Fibroblast of lung (primary cell): ENCODE measurements at regions not wholly inside any gene's neighbourhood (a gene's known extent, or its start where the extent isn't known, plus 50 kb on each side); places are given as distances from the start of the nearest gene placed in this dataset.

Source experiments
- DNase-seq, 2 donors: peaks; one replicate each; pipeline versions ENCODE4 v3.0.0 to v3.0.0-alpha.2; 2010; ENCODE audit warnings: low read depth in 2 of 2
- H2AFZ ChIP-seq: 2 replicates; pipeline ENCODE4 v1.5.1; 2012; ENCODE audit warnings: low read length, control low read depth, inconsistent platforms
- H3K27ac ChIP-seq: 2 replicates; pipeline ENCODE4 v1.5.1; 2011; ENCODE audit warnings: low read length, control low read depth; ENCODE audit not compliant: insufficient read depth
- H3K27me3 ChIP-seq: 2 replicates; pipeline ENCODE4 v1.5.1; 2011; ENCODE audit warnings: mild to moderate bottlenecking, low read length; ENCODE audit not compliant: control insufficient read depth, insufficient read depth
- H3K36me3 ChIP-seq: 2 replicates; pipeline ENCODE4 v1.5.1; 2011; ENCODE audit warnings: low read length; ENCODE audit not compliant: control insufficient read depth, insufficient read depth
- H3K4me1 ChIP-seq: 2 replicates; pipeline ENCODE4 v1.5.1; 2011; ENCODE audit warnings: low read length; ENCODE audit not compliant: control insufficient read depth, insufficient read depth; ENCODE audit errors: extremely low read depth
- H3K4me2 ChIP-seq: 2 replicates; pipeline ENCODE4 v1.5.1; 2011; ENCODE audit warnings: low read length, control low read depth; ENCODE audit not compliant: insufficient read depth; ENCODE audit errors: extremely low read depth
- H3K4me3 ChIP-seq, 4 experiments: fragments of 200-600 bp in 1 of 4; sonication (generic) in 1 of 4; replicated peaks in 1 of 4; 2 replicates each; pipeline ENCODE4 v1.5.1; 2011 to 2016; ENCODE audit warnings: low read length in 4 of 4, low read depth in 3 of 4, mild to moderate bottlenecking in 3 of 4, control low read depth in 2 of 4, inconsistent platforms in 1 of 4, mixed read lengths in 1 of 4; ENCODE audit not compliant: insufficient read depth in 1 of 4; ENCODE audit errors: control extremely low read depth in 1 of 4
- H3K79me2 ChIP-seq: 2 replicates; pipeline ENCODE4 v1.5.1; 2012; ENCODE audit warnings: mild to moderate bottlenecking, low read length, inconsistent platforms; ENCODE audit not compliant: control insufficient read depth, insufficient read depth
- H3K9ac ChIP-seq: 2 replicates; pipeline ENCODE4 v1.5.1; 2011; ENCODE audit warnings: mild to moderate bottlenecking, low read length, control low read depth; ENCODE audit not compliant: insufficient read depth
- H3K9me3 ChIP-seq: 2 replicates; pipeline ENCODE4 v1.5.1; 2012; ENCODE audit warnings: low read depth, low read length; ENCODE audit not compliant: control insufficient read depth, insufficient read depth
- H4K20me1 ChIP-seq: 2 replicates; pipeline ENCODE4 v1.5.1; 2011; ENCODE audit warnings: low read length; ENCODE audit not compliant: control insufficient read depth, insufficient read depth; ENCODE audit errors: extremely low read depth
- EZH2 ChIP-seq: IDR thresholded peaks from 2 replicates; pipeline ENCODE4 v1.5.1; 2012; ENCODE audit warnings: low read length, control low read depth, mild to moderate bottlenecking; ENCODE audit errors: missing control alignments
- TF ChIP-seq, protein P1 (sequence below), 2 donors: IDR thresholded peaks in 1 of 2; conservative IDR thresholded peaks in 1 of 2; 1 replicate in 1 of 2; 2 replicates in 1 of 2; pipeline ENCODE4 v1.5.1; 2011 to 2012; ENCODE audit warnings: low read length in 2 of 2, control low read depth in 1 of 2, inconsistent platforms in 1 of 2, low read depth in 1 of 2, mild to moderate bottlenecking in 1 of 2

DNA sequence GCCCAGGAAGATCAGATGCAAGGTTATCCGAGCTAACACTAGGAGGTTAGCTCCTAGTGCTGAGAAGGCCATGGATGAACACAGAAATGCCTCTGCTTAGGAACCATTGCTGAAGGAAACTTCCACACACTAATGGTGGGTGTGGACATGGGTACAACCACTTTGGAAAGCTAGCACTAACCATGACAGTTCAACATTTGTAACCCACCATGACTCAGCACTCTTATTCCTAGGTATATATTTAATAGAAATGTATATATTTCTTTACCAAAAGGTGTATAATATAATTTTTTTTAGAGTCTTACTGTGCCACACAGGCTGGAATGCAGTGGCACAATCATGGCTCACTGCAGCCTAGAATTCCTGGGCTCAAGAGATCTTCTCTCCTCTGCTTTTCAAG, 85.3 kb upstream of the BTBD3 start:
- Histone ChIP-seq H3K36me3 (no peaks in the 10 kb centered on the region), H3K27ac (no peak overlapping the region), H3K27me3 (no peaks in the 10 kb centered on the region), H3K4me1 (no peaks in the 10 kb centered on the region), H3K79me2 (no peaks in the 10 kb centered on the region), H3K9ac (no peak overlapping the region), H4K20me1 (no peaks in the 10 kb centered on the region), H2AFZ (no peak overlapping the region), H3K4me2 (no peak overlapping the region), H3K4me3 (no peak overlapping the region), H3K9me3 (no peaks in the 10 kb centered on the region)
- DNase-seq: no peak
- TF ChIP-seq EZH2: no peak
- TF ChIP-seq, protein P1, sequence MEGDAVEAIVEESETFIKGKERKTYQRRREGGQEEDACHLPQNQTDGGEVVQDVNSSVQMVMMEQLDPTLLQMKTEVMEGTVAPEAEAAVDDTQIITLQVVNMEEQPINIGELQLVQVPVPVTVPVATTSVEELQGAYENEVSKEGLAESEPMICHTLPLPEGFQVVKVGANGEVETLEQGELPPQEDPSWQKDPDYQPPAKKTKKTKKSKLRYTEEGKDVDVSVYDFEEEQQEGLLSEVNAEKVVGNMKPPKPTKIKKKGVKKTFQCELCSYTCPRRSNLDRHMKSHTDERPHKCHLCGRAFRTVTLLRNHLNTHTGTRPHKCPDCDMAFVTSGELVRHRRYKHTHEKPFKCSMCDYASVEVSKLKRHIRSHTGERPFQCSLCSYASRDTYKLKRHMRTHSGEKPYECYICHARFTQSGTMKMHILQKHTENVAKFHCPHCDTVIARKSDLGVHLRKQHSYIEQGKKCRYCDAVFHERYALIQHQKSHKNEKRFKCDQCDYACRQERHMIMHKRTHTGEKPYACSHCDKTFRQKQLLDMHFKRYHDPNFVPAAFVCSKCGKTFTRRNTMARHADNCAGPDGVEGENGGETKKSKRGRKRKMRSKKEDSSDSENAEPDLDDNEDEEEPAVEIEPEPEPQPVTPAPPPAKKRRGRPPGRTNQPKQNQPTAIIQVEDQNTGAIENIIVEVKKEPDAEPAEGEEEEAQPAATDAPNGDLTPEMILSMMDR (conservative IDR thresholded peaks at IDR 0.05 in 1 of 2, IDR thresholded peaks at IDR 0.05 in 1 of 2; ENCODE audit: low read depth in 1 of 2, low read length in 2 of 2): no peak

DNA sequence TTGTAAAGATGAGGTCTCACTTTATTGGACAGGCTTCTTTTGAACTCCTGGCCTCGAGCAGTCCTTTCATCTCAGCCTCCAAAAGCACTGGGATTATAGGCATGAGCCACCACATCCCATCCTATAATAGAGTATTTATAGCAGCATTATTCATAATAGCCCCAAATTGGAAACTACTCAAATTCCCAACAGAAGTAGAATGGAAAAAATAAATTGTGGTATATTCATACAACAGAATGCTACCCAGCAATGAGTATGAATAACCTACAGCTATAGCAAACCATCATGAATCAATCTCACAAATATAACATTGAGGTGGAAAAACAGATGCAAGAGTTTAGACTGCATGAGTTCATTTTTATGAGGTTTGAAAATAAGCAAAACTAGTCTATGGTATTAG, 84.8 kb upstream of the BTBD3 start:
- H3K79me2 ChIP-seq: no peaks in the 10 kb centered on the region
- no peaks in the 10 kb centered on the region for H3K27me3 ChIP-seq
- no peak overlapping the region for H3K27ac ChIP-seq
- H3K4me2 ChIP-seq: no peak overlapping the region
- H3K4me3 ChIP-seq: no peak overlapping the region
- no peaks in the 10 kb centered on the region for H3K4me1 ChIP-seq
- H3K9me3 ChIP-seq: no peaks in the 10 kb centered on the region
- H3K9ac ChIP-seq: no peak overlapping the region
- H2AFZ ChIP-seq: no peak overlapping the region
- DNase-seq: no peak
- TF ChIP-seq EZH2: no peak
- TF ChIP-seq, protein P1 (conservative IDR thresholded peaks at IDR 0.05 in 1 of 2, IDR thresholded peaks at IDR 0.05 in 1 of 2; ENCODE audit: low read depth in 1 of 2, low read length in 2 of 2): no peak
- H4K20me1 ChIP-seq: no peaks in the 10 kb centered on the region
- no peaks in the 10 kb centered on the region for H3K36me3 ChIP-seq

DNA sequence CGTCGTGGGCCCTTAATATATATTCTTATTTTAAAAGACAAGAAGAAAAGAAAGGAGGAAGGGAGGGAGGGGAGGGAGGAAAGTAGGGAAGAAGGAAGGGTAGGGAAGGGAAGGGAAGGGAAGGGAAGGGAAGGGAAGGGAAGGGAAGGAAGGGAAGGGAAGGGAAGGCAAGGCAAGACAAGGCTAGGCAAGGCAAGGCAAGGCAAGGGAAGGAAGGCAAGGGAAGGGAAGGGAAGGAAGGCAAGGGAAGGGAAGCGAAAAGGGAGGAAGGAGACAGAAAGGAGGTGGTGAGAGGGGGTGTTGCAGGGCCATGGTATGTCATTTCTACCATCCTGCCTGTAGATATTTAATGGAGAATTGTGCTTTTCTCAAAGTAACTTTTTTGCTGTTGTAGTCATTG, 83.9 kb upstream of the BTBD3 start:
- no peaks in the 10 kb centered on the region for H3K4me1 ChIP-seq
- TF ChIP-seq, protein P1 (conservative IDR thresholded peaks at IDR 0.05 in 1 of 2, IDR thresholded peaks at IDR 0.05 in 1 of 2; ENCODE audit: low read depth in 1 of 2, low read length in 2 of 2): no peak
- no peak for TF ChIP-seq EZH2
- H4K20me1 ChIP-seq: no peaks in the 10 kb centered on the region
- H3K9me3 ChIP-seq: no peaks in the 10 kb centered on the region
- DNase-seq: no peak
- H3K4me3 ChIP-seq: no peak overlapping the region
- H3K27ac ChIP-seq: no peak overlapping the region
- H3K27me3 ChIP-seq: no peaks in the 10 kb centered on the region
- H3K79me2 ChIP-seq: no peaks in the 10 kb centered on the region
- H2AFZ ChIP-seq: no peak overlapping the region
- H3K4me2 ChIP-seq: no peak overlapping the region
- no peaks in the 10 kb centered on the region for H3K36me3 ChIP-seq
- H3K9ac ChIP-seq: no peak overlapping the region
